Liver (tissue), 7 donors: ENCODE measurements at regions not wholly inside any gene's neighbourhood (a gene's known extent, or its start where the extent isn't known, plus 50 kb on each side); places are given as distances from the start of the nearest gene placed in this dataset.

Source experiments
- DNase-seq: peaks from one replicate; pipeline ENCODE4 v3.0.0-alpha.2; 2017; ENCODE audit warnings: low spot score
- H3K27ac ChIP-seq, 2 donors: one replicate each; pipeline ENCODE4 v1.7.0; 2013; ENCODE audit warnings: inconsistent platforms in 2 of 2, low read length in 2 of 2, control low read depth in 1 of 2, low read depth in 1 of 2, mild to moderate bottlenecking in 1 of 2
- H3K27me3 ChIP-seq, 4 donors: one replicate each; pipeline versions ENCODE4 v1.6.1 to v1.7.0; 2013; ENCODE audit warnings: low read length in 3 of 4, inconsistent platforms in 1 of 4, mild to moderate bottlenecking in 1 of 4, moderate library complexity in 1 of 4; ENCODE audit not compliant: control insufficient read depth in 4 of 4, insufficient read depth in 4 of 4
- H3K36me3 ChIP-seq, 4 donors: one replicate each; pipeline versions ENCODE4 v1.6.1 to v1.7.0; 2013; ENCODE audit warnings: low read length in 3 of 4, mild to moderate bottlenecking in 3 of 4, low read depth in 1 of 4, moderate library complexity in 1 of 4; ENCODE audit not compliant: control insufficient read depth in 4 of 4, insufficient read depth in 3 of 4
- H3K4me1 ChIP-seq, 4 donors: one replicate each; pipeline versions ENCODE4 v1.6.1 to v1.7.0; 2013; ENCODE audit warnings: low read length in 3 of 4, mild to moderate bottlenecking in 3 of 4, moderate library complexity in 1 of 4; ENCODE audit not compliant: control insufficient read depth in 4 of 4, insufficient read depth in 4 of 4
- H3K4me3 ChIP-seq, 3 donors: one replicate each; pipeline versions ENCODE4 v1.6.1 to v1.7.0; 2013; ENCODE audit warnings: low read length in 3 of 3, control low read depth in 1 of 3, low read depth in 1 of 3, mild to moderate bottlenecking in 1 of 3
- H3K9ac ChIP-seq, 2 donors: one replicate each; pipeline ENCODE4 v1.7.0; 2013; ENCODE audit warnings: low read length in 2 of 2, mild to moderate bottlenecking in 2 of 2, moderate library complexity in 2 of 2, control low read depth in 1 of 2, low read depth in 1 of 2
- H3K9me3 ChIP-seq, 4 donors: one replicate each; pipeline versions ENCODE4 v1.6.1 to v1.7.0; 2013; ENCODE audit warnings: low read length in 3 of 4; ENCODE audit not compliant: control insufficient read depth in 4 of 4
- ATF3 ChIP-seq: IDR thresholded peaks from 2 replicates; pipeline ENCODE4 v1.6.1; 2016; ENCODE audit warnings: antibody characterized with exemption
- EGR1 ChIP-seq, 2 donors: IDR thresholded peaks; 2 replicates each; pipeline ENCODE4 v1.6.1; 2016 to 2018; ENCODE audit warnings: antibody characterized with exemption in 2 of 2, low read depth in 2 of 2
- GABPA ChIP-seq, 2 donors: IDR thresholded peaks in 1 of 2; conservative IDR thresholded peaks in 1 of 2; 2 replicates each; pipeline ENCODE4 v1.6.1; 2016; ENCODE audit warnings: antibody characterized with exemption in 2 of 2, mild to moderate bottlenecking in 1 of 2, moderate library complexity in 1 of 2
- HNF4G ChIP-seq: IDR thresholded peaks from 2 replicates; pipeline ENCODE4 v1.6.1; 2016; ENCODE audit warnings: antibody characterized with exemption
- JUND ChIP-seq, 2 donors: IDR thresholded peaks; 2 replicates each; pipeline ENCODE4 v1.6.1; 2016; ENCODE audit warnings: antibody characterized with exemption in 2 of 2
- NR2F2 ChIP-seq: IDR thresholded peaks from 2 replicates; pipeline ENCODE4 v1.6.1; 2016; ENCODE audit warnings: antibody characterized with exemption
- RAD21 ChIP-seq, 2 donors: IDR thresholded peaks; 2 replicates each; pipeline ENCODE4 v1.6.1; 2016; ENCODE audit warnings: antibody characterized with exemption in 2 of 2, mild to moderate bottlenecking in 2 of 2
- SP1 ChIP-seq: IDR thresholded peaks from 2 replicates; pipeline ENCODE4 v1.6.1; 2018; ENCODE audit warnings: antibody characterized with exemption, mild to moderate bottlenecking
- TAF1 ChIP-seq: conservative IDR thresholded peaks from 2 replicates; pipeline ENCODE4 v1.6.1; 2016; ENCODE audit warnings: antibody characterized with exemption, mild to moderate bottlenecking
- YY1 ChIP-seq: IDR thresholded peaks from 2 replicates; pipeline ENCODE4 v1.6.1; 2016; ENCODE audit warnings: antibody characterized with exemption, mild to moderate bottlenecking
- ZBTB33 ChIP-seq: IDR thresholded peaks from 2 replicates; pipeline ENCODE4 v1.6.1; 2016; ENCODE audit warnings: antibody characterized with exemption
- WGBS: extraction: QIAGEN DNeasy Blood & Tissue Kit; methylation state at CpG from one replicate; pipeline ENCODE4 v1.1.7; 2013; 5-methylcytosine and 5-hydroxymethylcytosine counted together
- TF ChIP-seq, protein P1 (sequence below): IDR thresholded peaks from 2 replicates; pipeline ENCODE4 v1.6.1; 2016; ENCODE audit warnings: antibody characterized with exemption, mild to moderate bottlenecking
- donor health status: healthy.
- donor health status: healthy.
- donor health status: healthy.
- donor health status: healthy.

- Histone ChIP-seq H3K4me1 (no peaks in the 10 kb centered on the region), H3K27me3 (peaks cover 0 to 4% (median 2%) of the 10 kb centered on the region in 4 donors), H3K36me3 (no peaks in the 10 kb centered on the region), H3K27ac (no peak overlapping the region), H3K4me3 (no peak overlapping the region), H3K9ac (no peak overlapping the region), H3K9me3 (no peaks in the 10 kb centered on the region)
- WGBS = 93% methylated on average over 3 of the region's 3 CpGs
- DNase-seq = no peak
- TF ChIP-seq ZBTB33 (no peak), EGR1 (IDR thresholded peaks at IDR 0.05; ENCODE audit: low read depth in 2 of 2) (no peak), RAD21 (IDR thresholded peaks at IDR 0.05) (no peak), YY1 (no peak), TAF1 (no peak), HNF4G (no peak)
- TF ChIP-seq, protein P1, sequence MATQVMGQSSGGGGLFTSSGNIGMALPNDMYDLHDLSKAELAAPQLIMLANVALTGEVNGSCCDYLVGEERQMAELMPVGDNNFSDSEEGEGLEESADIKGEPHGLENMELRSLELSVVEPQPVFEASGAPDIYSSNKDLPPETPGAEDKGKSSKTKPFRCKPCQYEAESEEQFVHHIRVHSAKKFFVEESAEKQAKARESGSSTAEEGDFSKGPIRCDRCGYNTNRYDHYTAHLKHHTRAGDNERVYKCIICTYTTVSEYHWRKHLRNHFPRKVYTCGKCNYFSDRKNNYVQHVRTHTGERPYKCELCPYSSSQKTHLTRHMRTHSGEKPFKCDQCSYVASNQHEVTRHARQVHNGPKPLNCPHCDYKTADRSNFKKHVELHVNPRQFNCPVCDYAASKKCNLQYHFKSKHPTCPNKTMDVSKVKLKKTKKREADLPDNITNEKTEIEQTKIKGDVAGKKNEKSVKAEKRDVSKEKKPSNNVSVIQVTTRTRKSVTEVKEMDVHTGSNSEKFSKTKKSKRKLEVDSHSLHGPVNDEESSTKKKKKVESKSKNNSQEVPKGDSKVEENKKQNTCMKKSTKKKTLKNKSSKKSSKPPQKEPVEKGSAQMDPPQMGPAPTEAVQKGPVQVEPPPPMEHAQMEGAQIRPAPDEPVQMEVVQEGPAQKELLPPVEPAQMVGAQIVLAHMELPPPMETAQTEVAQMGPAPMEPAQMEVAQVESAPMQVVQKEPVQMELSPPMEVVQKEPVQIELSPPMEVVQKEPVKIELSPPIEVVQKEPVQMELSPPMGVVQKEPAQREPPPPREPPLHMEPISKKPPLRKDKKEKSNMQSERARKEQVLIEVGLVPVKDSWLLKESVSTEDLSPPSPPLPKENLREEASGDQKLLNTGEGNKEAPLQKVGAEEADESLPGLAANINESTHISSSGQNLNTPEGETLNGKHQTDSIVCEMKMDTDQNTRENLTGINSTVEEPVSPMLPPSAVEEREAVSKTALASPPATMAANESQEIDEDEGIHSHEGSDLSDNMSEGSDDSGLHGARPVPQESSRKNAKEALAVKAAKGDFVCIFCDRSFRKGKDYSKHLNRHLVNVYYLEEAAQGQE = no peak
Measured at GRCh38 chr13:21996049-21996448, 325.2 kb downstream of the FGF9 start.

DNA sequence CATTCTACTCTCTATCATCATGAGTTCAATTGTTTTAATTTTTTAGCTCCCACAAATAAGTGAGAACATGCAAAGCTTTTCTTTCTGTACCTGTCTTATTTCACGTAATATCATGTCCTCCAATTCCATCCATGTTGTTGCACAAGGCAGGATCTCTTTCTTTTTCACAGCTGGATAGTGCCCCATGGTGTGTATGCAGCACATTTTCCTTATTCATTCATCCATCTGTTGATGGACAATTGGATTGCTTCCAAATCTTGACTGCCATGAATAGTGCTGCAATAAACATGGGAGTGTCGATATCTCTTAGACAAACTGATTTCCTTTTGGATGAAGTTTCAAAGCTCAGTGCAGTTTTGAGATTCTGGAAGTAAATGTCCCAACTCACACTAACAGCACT lies 326.9 kb downstream of the FGF9 start:
- Histone ChIP-seq H3K4me3 (no peak overlapping the region), H3K27me3 (peaks cover 0 to 4% (median 2%) of the 10 kb centered on the region in 4 donors), H3K9me3 (no peaks in the 10 kb centered on the region), H3K27ac (no peak overlapping the region), H3K9ac (no peak overlapping the region), H3K4me1 (no peaks in the 10 kb centered on the region), H3K36me3 (no peaks in the 10 kb centered on the region)
- TF ChIP-seq SP1 = no peak
- no peak for TF ChIP-seq TAF1
- TF ChIP-seq HNF4G = no peak
- 78% methylated on average over 2 of the region's 2 CpGs for WGBS
- no peak for DNase-seq

GRCh38 chr13:21998279-21998990 lies 327.6 kb downstream of the FGF9 start:
- Histone ChIP-seq H3K4me1 (no peaks in the 10 kb centered on the region), H3K27me3 (peaks cover 0 to 5% (median 2%) of the 10 kb centered on the region in 4 donors), H3K27ac (no peak overlapping the region), H3K4me3 (no peak overlapping the region), H3K9ac (no peak overlapping the region), H3K36me3 (no peaks in the 10 kb centered on the region), H3K9me3 (no peaks in the 10 kb centered on the region)
- no peak for DNase-seq
- TF ChIP-seq GABPA (IDR thresholded peaks at IDR 0.05 in 1 of 2, conservative IDR thresholded peaks at IDR 0.05 in 1 of 2) (no peak), ATF3 (no peak), RAD21 (IDR thresholded peaks at IDR 0.05) (no peak), YY1 (no peak), JUND (IDR thresholded peaks at IDR 0.05) (no peak), TAF1 (no peak), HNF4G (no peak), NR2F2 (no peak)
- WGBS = 56% methylated on average over 12 of the region's 12 CpGs
